ENCODE measurements at regions not wholly inside any gene's neighbourhood (a gene's known extent, or its start where the extent isn't known, plus 50 kb on each side); places are given as distances from the start of the nearest gene placed in this dataset.

GRCh38 chr2:122135021-122135937 lies 379.8 kb downstream of the TSN start:
- WGBS (ENCODE audit: insufficient coverage) = 46% methylated on average over 4 of the region's 10 CpGs
- Histone ChIP-seq H3K27me3 (ENCODE audit: control insufficient read depth in 2 of 2, insufficient read depth in 2 of 2, low read length in 2 of 2) (no peaks in the 10 kb centered on the region), H4K20me1 (ENCODE audit: insufficient read depth, low read length) (no peaks in the 10 kb centered on the region), H3K27ac (ENCODE audit: low read depth in 1 of 2, low read length in 2 of 2) (no peak overlapping the region), H3K4me2 (replicated peaks; ENCODE audit: extremely low read depth, low read length, poor library complexity, severe bottlenecking) (no peak overlapping the region), H3K4me3 (replicated peaks in 1 of 3; ENCODE audit: low read depth in 2 of 3, low read length in 3 of 3) (no peak overlapping the region), H3K9me3 (replicated peaks in 1 of 2; ENCODE audit: control insufficient read depth in 1 of 2, insufficient read depth in 1 of 2, low read length in 2 of 2) (peaks cover 12 to 14% of the 10 kb centered on the region in 2 donors), H3K4me1 (ENCODE audit: control insufficient read depth in 1 of 2, insufficient read depth in 2 of 2, low read length in 2 of 2) (no peaks in the 10 kb centered on the region), H2AFZ (ENCODE audit: insufficient read depth, low read depth, low read length, poor library complexity, severe bottlenecking) (no peak overlapping the region), H3K36me3 (replicated peaks in 1 of 2; ENCODE audit: control insufficient read depth in 1 of 2, insufficient read depth in 2 of 2, low read length in 2 of 2) (no peaks in the 10 kb centered on the region), H3K9ac (ENCODE audit: insufficient read depth, low read length, poor library complexity, severe bottlenecking) (no peak overlapping the region), H3K79me2 (ENCODE audit: insufficient read depth, low read length) (no peaks in the 10 kb centered on the region)
- Mint-ChIP-seq H3K9me3 (peaks cover 3 to 11% (median 6%) of the 10 kb centered on the region in 7 donors), H3K27me3 (ENCODE audit: low read depth in 3 of 3) (peaks cover 0 to 4% (median 2%) of the 10 kb centered on the region in 3 donors), H3K4me1 (no peaks in the 10 kb centered on the region), H3K4me3 (no peak overlapping the region), H3K27ac (peak overlapping the region in 1 of 7 donors; percentile 35), H3K36me3 (no peaks in the 10 kb centered on the region)
- intact Hi-C loops (cut with micrococcal nuclease) = no loop called here
- TF ChIP-seq CTCF (IDR thresholded peaks at IDR 0.05) = no peak
- DNase-seq = no peak

- WGBS (ENCODE audit: insufficient coverage) = 10% methylated on average over 1 of the region's 2 CpGs
- peaks cover 0 to 6% (median 0%) of the 10 kb centered on the region in 7 donors for H3K9me3 Mint-ChIP-seq
- no peaks in the 10 kb centered on the region for H3K4me1 Mint-ChIP-seq
- no peaks in the 10 kb centered on the region for H3K4me1 ChIP-seq (ENCODE audit: control insufficient read depth in 1 of 2, insufficient read depth in 2 of 2, low read length in 2 of 2)
- no peaks in the 10 kb centered on the region for H3K79me2 ChIP-seq (ENCODE audit: insufficient read depth, low read length)
- H3K27ac ChIP-seq (ENCODE audit: low read depth in 1 of 2, low read length in 2 of 2) = no peak overlapping the region
- H3K27me3 ChIP-seq (ENCODE audit: control insufficient read depth in 2 of 2, insufficient read depth in 2 of 2, low read length in 2 of 2) = no peaks in the 10 kb centered on the region
- H4K20me1 ChIP-seq (ENCODE audit: insufficient read depth, low read length) = no peaks in the 10 kb centered on the region
- no peaks in the 10 kb centered on the region for H3K36me3 ChIP-seq (replicated peaks in 1 of 2; ENCODE audit: control insufficient read depth in 1 of 2, insufficient read depth in 2 of 2, low read length in 2 of 2)
- no peak overlapping the region for H2AFZ ChIP-seq (ENCODE audit: insufficient read depth, low read depth, low read length, poor library complexity, severe bottlenecking)
- no peak overlapping the region for H3K4me3 ChIP-seq (replicated peaks in 1 of 3; ENCODE audit: low read depth in 2 of 3, low read length in 3 of 3)
- peaks cover 4 to 8% of the 10 kb centered on the region in 2 donors for H3K9me3 ChIP-seq (replicated peaks in 1 of 2; ENCODE audit: control insufficient read depth in 1 of 2, insufficient read depth in 1 of 2, low read length in 2 of 2)
- no peak overlapping the region for H3K9ac ChIP-seq (ENCODE audit: insufficient read depth, low read length, poor library complexity, severe bottlenecking)
- H3K36me3 Mint-ChIP-seq = no peaks in the 10 kb centered on the region
- DNase-seq = no peak
- peak; percentile 58 for TF ChIP-seq CTCF (IDR thresholded peaks at IDR 0.05)
- intact Hi-C loops (cut with micrococcal nuclease) = no loop called here
- H3K27me3 Mint-ChIP-seq (ENCODE audit: low read depth in 3 of 3) = peaks cover 0 to 4% (median 2%) of the 10 kb centered on the region in 3 donors
- H3K27ac Mint-ChIP-seq = no peak overlapping the region
- H3K4me3 Mint-ChIP-seq = no peak overlapping the region
- no peak overlapping the region for H3K4me2 ChIP-seq (replicated peaks; ENCODE audit: extremely low read depth, low read length, poor library complexity, severe bottlenecking)
Observed at GRCh38 chr2:122136056-122136455, 380.6 kb downstream of the TSN start.
